ENCODE measurements at regions not wholly inside any gene's neighbourhood (a gene's known extent, or its start where the extent isn't known, plus 50 kb on each side); places are given as distances from the start of the nearest gene placed in this dataset.

DNA sequence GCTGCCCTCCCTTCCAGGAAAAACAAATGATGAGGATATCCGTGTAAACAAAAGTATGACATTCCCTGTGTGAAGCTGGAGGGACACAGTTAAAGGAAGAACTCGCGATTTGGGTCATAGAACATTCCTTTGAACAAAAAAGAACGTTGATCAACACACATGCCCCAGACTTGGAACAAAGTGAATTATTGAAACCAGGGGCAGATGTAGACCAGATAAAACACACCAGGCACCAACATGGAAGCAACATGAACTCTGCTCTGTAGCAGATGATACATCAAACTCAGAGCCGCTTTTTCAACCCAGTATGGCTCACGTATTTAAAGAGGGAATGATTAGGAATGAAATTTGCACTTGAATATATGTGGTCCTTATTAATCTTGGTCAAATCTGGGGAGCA, 206.5 kb downstream of the TMEM182 start:
- DNase-seq = no peak

DNA sequence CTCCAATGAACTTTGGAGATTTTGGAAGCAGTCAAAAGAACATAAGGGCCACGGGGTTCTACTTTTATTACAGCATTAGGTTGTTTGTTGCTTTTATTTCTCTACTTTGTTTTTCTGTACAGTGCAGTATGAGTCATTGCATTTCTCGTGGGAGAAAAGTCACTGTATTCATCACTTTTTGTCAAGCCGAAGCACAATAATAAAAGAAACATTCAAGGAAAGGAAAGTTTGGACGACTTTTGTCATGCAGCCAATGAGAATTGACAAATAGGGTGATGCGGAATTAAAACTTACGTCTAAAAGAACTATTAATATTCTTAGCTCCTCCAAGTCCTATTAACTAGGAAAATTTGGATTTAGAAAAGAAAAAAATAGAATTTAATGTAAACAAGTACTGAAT, 209.9 kb downstream of the TMEM182 start:
- DNase-seq = no peak

DNA sequence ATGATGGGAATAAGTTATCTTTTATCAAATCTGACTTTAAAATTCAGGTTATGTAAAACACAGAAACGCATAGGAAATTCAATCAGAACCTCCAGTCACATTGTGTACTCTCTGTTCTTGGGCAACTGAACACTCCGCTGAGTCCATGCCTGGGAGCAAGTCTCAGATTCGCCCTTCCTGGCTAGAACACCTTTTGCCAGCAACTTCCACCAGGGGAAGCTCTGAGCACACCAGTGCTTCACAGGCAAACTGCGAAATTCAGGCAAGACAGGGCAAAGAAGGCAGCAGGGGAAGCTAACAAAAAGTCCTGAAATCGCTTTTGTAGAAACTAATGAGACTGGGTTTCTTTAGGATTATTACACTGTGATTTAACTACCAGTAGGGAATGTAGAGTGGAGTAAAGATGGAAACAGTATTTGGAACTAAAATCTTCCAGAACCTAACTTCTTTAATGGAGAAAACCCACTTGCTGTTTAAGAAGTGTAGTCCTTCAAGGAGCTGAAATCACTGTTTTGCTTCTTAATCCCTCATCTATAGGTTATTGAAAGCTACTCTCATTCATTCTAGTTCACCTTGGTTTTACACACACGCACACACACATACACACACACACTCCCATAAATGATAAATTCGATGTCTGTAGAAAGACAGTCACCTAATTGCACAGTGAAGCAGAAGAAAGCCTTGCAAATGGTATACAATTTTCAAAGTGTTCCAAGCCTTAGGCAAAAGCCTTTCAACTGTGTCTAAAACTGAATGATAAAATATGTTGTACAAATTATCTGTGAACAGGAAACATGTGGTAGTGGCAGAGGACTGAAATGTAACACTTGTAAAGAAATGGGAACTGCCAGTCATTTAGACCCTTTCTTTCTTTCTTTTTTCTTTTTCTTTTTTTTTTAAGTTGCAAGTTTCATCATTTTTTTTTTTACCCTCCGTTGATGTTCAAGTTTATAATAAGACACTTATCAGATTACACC, 214.5 kb downstream of the TMEM182 start:
- peak; percentile 3 for DNase-seq

DNA sequence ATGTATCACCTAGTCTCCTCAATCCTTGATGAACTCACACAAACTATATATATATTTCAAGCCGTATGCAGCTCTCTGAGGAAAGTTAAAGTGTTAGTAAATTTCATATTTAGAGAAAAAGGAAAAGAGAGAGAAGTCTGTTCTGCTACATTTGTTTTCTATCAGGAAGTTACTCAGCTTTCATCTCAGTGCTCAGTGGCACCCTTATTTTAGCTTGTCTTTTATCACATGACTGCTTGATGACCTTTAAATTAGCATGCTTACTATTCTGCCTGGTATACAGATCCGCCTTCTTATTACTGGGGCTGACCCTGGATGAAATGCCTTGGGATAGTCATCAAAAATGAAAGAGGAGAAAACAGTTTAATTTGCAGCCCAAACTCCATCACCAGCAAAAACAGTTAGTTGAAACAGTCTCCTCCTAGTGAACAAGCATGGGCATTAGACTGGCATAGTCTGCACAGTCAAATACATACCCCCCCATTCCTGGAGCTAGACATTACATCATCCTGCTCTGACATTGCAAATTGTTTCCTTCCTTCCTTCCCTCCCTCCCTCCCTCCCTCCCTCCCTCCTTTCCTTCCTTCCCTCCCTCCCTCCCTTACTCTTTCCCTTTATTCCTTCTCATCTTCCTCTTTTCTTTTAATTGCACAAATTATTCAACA, 215.7 kb downstream of the TMEM182 start:
- no peak for DNase-seq

DNA sequence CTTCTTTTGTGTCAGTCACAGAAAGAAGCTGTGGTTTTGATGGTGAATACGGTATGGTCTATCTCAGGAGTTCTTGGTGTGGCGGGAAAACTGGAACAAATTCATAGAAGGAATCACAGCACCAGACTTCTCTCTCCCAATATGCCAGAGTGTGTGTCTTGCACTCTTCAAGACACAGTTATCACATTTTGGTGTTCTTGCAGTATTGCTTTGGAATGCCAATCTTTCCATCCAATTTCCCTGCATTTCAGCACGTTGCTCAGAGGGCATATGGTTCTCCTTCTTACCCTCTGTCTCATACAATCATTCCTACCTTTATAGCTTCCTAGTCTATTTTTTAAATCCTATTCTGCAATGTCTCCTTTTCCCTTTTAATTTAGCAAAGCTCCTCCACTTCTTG, 216.3 kb downstream of the TMEM182 start:
- DNase-seq = no peak

DNA sequence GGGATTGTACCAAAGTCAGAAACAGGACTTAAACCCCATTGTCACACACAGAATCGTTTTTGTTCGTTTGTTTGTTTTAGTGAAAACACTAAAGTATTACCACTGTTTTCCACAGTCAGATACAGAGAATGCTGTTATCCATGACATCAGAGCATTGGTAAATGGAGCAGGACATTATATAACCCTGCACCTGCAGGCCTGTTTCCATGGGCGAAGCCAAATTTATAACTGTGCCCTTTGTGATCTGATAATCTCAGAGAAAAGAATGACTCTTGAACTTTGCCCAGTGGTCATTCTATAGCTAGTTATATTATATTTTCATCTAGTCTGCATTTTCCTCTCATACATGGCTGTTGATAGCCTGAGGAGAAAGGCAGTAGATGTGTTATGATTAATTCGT, 217.6 kb downstream of the TMEM182 start:
- DNase-seq = no peak

DNA sequence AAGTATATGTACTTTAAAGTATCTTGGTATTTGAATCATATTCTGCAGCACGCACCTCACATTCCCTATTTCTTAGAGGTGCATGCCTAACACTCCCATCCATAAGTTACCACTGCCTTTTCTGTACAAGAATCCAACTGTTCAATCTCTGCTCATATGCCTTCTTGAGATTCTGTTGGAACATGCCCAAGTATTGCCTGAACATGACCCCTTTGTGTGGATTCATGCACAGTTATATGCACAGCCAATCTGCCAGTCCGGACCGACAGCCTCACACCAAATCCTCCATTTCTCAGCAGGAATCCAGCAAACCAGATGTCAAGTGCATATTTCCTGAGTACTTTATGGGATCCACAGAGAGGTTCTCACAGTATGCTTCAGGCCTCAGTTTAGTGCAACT, 222.0 kb downstream of the TMEM182 start:
- no peak for DNase-seq

DNA sequence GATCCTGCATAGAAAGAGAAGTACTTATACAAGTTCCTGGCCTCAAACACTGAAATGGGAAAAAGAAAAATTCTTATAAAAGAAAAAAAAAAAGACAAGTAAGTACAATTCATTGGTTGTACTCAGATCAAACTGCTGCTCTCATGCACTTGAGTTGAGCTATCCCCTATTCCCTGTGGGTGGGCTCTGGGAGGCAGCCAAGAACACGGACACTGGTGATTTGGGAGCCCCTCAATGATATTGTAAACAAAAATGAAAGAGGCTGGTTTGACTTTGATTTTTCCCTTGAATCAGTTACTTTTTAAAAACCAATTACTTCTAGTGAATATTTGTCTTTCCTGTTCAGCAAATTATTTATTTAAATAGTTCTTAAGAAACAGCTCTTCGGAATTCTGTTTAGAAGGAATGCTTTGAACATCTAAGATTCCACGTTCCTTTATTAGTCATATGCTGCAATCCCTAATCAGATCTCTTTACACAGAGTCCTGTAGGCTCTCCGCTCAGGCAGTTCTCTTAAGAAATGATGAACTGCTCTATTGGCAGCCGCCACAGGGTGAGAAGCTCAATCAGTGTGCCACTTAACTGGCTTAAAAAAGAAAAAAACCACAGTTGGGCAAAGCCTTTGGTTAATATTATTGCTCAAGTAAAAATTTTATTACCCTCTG, 225.1 kb downstream of the TMEM182 start:
- no peak for DNase-seq

DNA sequence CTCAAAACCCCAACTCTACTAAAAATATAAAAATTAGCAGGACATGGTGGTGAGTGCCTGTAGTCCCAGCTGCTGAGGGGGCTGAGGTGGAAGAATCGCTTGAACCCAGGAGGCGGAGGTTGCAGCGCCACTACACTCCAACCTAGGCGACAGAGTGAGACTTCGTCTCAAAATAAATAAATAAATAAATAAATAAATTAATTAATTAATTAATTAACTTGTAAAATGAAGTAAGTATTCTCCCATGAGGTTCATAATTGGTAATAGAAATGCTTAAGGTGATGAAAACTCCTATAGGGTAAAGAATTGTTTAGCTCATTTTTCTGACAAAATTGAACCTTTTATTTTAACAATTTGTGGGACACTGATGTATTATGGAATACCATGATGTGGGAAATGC, 230.8 kb downstream of the TMEM182 start:
- DNase-seq = no peak

DNA sequence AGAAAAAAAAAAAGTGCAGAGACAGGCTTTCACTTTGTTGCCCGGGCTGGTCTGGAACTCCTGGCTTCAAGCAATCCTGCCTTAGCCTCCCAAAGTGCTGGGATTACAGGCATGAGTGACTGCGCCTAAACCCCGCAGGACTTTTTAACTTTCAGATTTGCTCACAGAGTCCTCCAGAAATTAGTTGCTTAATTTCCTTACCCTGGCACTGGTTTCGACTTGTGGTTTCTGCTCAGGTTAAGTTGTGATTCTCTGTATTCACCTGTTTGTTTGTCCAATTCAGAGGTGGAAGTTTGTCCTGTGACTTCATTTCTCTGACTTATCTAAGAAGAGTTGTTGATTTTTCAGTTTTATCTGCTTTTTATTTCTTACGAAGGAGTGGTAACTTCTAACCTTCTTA, 238.1 kb downstream of the TMEM182 start:
- no peak for DNase-seq

DNA sequence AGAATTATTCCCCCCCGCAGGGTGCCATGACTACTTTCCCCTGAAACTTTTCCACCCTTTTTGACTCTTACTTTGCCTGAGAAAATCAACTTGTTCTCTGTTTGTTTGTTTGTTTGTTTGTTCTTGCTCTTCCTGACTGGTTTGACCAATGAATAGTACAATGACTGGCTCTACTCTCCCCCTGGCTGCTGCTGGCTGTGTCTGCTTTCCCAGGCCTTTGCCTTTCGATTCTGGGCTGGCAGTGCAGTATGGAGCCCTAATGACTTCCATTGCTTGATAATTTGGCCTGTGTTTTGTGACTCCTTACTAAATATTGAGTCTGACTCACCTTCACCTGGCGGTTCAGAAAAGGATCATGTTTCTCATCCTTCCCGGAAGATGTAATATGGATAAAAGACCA, 241.1 kb downstream of the TMEM182 start:
- no peak for DNase-seq

DNA sequence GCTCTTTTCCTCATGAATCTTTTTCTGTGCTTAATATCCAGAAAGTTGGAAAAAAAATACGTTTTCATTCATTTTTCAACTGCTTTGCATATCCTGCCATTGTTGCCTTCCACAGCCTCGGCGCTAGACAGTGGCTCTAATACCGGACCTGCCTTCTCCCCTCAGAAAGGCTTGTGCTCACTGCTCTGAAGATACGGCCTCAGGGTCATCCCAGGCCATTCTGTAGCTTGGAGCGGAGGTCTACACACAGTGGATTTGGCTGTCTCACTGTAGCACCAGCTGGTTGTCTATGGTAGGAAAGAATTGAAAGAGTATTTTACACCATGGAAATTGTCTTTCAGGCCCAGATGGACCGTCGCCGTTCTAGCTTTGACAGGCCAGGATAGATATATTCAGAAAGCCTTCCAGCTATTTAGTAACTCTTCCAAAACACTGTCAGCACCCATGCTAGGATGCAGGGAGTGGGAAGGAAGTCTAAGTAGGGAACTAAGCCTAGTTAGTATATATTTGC, 242.0 kb downstream of the TMEM182 start:
- DNase-seq = no peak

DNA sequence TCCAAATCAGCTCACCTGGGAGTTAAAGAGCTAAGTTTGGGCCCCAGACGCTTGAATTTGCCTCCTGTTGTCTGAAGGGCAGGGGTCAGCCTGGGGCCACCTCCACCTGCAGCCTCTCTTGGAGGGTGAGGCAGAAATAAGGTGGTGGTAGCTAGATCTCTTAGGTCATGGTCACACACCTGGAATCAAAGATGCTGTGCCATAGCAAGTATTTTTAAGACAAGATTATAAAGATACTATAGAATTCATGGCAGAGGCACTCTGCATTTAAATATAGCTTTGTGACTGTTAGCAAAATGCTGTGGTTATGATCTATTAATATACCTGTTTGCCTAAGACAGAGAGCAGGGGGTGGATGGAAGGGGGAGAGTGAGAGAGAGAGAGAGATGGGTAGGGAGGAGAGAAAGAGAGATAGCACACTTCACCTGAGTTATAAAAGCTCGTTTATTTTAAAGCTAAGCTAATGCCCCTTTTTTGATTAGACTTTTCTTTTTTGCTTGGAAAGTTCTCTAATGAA, 242.7 kb downstream of the TMEM182 start:
- no peak for DNase-seq

DNA sequence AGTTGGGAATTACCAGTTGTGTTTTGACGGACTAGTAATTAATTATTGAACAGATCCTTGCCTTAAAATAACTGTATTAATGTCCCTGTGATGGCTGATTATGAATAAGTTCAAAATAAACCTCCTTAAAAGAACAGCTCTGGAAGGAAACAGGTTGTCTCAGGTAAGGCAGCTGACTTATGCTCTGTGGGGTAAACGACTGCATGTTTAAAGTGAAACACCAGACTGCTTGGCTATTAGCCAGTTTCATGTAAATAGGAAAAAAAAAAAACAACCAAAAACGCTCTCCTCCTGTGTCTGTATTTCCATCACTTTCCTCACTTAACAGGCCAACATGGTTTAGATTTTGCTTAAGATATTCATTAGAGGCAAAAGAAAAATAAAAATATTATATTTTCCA, 243.6 kb downstream of the TMEM182 start:
- DNase-seq = no peak

DNA sequence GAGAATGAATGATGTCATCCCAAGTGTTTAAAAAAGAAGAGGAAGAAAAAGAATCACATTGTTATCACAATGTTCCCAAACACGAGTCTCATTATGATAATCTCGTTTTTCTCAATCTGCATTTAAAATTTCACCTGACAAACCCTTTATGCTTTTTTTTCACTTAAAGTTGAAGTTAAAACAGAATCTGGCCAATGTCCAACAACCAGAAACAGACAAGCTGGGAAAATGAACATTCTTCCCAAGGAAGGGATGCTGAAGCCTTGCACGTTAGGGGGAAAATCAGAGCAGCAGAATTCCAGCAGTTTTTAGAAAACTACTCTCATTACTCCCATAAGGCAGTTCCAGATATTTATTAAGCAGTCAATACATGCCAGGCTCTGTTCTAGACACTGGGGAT, 245.3 kb downstream of the TMEM182 start:
- no peak for DNase-seq

DNA sequence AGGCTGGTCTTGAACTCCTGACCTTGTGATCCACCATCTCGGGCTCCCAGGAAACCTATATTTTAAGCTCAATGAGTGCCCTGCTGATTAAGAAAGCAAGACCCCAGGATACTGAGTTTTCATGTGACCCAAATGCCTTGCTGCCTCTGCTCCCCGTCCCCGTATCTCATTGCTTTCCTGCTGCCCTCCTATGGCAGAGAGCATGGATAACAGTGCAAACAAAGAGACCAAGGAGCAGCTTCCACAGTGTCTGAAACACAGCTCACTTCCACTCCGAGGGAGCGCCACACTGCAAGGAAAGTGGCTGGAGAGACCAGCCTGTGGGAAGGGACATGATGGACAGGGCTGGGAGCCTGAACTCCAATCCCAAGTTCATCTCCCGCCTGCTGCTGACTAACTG, 246.8 kb downstream of the TMEM182 start:
- no peak for DNase-seq

DNA sequence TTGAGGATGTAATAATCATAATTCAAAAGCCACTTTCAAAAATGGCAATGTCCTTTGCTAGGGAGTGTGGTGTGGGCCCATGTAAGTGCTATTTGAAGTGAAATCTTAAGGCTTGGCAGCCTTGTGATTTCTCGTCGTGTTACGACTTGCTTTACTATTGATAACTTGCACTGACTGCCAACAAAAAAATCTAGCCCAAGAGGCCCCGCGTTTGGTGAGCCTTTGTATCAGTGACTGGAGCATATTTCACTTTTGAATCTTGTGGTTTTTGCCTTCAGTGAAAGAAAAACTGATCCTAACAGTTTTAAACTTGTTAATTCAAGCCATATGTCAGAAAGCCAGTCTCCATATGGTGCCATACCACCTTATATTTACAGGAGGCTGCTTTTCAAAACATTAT, 248.0 kb downstream of the TMEM182 start:
- DNase-seq = no peak

DNA sequence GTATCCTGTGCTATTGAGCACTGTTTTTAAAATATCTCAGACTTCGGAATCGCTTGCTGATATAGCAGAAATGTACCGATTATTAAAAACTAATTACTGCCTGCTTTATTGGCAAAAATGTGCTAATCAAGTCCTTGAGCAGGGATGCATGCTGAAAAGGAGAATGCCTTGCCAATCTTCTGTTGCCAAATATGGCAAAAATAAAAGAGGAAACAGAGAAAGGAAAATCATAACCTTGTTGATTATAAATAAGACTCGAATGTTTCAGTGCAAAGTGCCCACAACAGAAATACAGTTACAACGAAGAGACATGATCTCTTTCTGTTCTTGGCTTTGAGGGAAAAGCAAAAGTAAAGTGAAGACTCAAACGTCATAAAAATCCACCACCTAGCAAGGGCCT, 248.5 kb downstream of the TMEM182 start:
- DNase-seq = no peak

DNA sequence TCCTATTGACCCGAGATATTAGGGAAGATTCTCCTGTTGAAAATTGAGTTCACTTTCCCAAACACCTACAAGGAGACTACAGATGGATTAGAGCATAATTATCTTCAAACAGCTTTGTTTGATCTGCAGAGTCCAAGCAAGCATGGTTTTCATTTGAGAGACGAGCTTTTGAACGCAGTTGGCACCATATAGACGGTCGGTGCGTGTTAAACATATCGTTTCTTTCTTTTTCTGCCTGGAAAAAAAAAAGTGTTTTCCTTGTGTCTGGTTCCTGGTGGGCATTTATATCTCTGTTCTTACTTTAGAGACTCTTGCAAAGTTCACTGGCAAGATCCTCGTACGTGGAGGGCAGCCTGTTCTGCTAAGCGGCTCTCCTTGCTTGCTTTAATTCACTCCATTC, 248.9 kb downstream of the TMEM182 start:
- DNase-seq = no peak

DNA sequence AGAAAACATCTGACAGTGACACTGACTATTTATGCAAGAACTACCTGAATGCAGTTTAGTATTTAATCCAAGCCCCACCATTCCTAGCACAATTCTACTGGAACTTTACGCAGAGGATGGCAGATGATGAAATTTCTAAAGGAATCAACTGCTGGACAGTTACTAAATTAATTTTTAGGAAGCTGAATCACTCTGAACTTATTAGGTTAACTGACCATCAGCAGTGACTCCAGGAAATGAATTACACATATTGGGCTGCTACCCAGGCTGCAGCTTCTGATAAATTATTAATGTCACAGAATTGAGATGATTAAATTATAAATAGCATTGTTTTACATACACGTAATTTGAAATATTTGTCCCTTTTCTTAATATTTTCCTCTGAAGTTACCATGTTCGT, 250.8 kb downstream of the TMEM182 start:
- DNase-seq = no peak

DNA sequence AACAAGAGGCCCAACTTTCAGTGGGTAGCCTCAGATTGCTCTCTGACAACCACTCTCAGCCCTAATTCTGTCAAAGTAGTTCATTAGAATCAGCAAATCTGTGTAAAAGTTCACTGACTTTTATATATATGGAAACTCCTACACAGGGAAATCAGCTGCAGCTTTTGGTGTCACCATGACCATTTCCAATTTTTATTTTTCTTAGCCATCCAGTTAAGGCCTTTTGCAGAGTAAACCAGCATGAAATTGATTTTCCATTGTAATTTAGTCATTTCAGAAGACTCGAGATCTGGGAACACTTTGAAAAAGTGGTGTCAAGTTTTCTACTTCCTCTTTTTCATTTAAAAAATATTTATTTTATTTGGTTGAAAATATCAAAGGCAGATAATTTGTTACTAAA, 263.2 kb downstream of the TMEM182 start:
- DNase-seq = no peak

DNA sequence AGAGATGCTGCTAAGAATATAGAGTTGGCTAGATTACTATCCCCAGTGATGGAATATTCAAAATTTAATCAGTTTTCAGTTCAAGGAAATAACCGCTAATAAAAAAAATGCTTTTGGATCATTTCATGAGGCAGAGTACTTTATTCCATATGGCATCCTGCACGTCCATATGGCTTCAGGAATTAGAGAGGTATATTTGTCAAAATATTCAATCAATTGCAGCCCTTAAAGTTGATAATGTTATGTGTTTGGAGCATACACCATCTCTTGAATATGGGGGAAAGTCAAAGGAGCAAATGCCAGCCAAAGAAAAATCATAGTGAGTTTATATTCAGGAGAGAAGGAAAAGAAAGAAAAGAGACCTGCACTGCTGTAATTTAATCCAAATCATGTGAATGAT, 266.4 kb downstream of the TMEM182 start:
- DNase-seq = no peak
